Peyer's patch (tissue), 4 donors: ENCODE measurements at regions not wholly inside any gene's neighbourhood (a gene's known extent, or its start where the extent isn't known, plus 50 kb on each side); places are given as distances from the start of the nearest gene placed in this dataset.

Source experiments
- CTCF ChIP-seq, 6 experiments: fragments of 450-650 bp in 4 of 6; fragments of 200-600 bp in 2 of 6; sonication (generic) in 1 of 6; IDR thresholded peaks; one replicate each; pipeline ENCODE4 v1.5.1; 2017 to 2019; ENCODE audit warnings: antibody characterized with exemption in 6 of 6, mild to moderate bottlenecking in 3 of 6, moderate library complexity in 1 of 6
- POLR2A ChIP-seq, 2 donors: fragments of 450-650 bp; IDR thresholded peaks; one replicate each; pipeline ENCODE4 v1.5.1; 2017; ENCODE audit warnings: antibody characterized with exemption in 2 of 2, mild to moderate bottlenecking in 2 of 2, moderate library complexity in 2 of 2

GRCh38 chr13:75024602-75025001 is 457.4 kb downstream of the TBC1D4 start:
- TF ChIP-seq CTCF (IDR thresholded peaks at IDR 0.05) (no peak), POLR2A (IDR thresholded peaks at IDR 0.05) (no peak)
